Duodenal mucosa (tissue), 2 donors: ENCODE measurements at regions not wholly inside any gene's neighbourhood (a gene's known extent, or its start where the extent isn't known, plus 50 kb on each side); places are given as distances from the start of the nearest gene placed in this dataset.
"Not testable (repeated sequence)": the region's sequence is repeated elsewhere in the genome, so short reads cannot be mapped to it uniquely, and the experiment has no call there.

Experiments used
- H3K27ac ChIP-seq: one replicate; pipeline ENCODE4 v1.7.0; 2013; ENCODE audit warnings: low read depth, low read length
- H3K27me3 ChIP-seq, 2 donors: one replicate each; pipeline ENCODE4 v1.7.0; 2013; ENCODE audit warnings: low read length in 2 of 2, control low read depth in 1 of 2; ENCODE audit not compliant: insufficient read depth in 2 of 2, control insufficient read depth in 1 of 2
- H3K36me3 ChIP-seq, 2 donors: one replicate each; pipeline ENCODE4 v1.7.0; 2013; ENCODE audit warnings: low read length in 2 of 2, control low read depth in 1 of 2; ENCODE audit not compliant: insufficient read depth in 2 of 2, control insufficient read depth in 1 of 2
- H3K4me1 ChIP-seq, 2 donors: one replicate each; pipeline ENCODE4 v1.7.0; 2013; ENCODE audit warnings: low read length in 2 of 2, control low read depth in 1 of 2; ENCODE audit not compliant: insufficient read depth in 2 of 2, control insufficient read depth in 1 of 2
- H3K4me3 ChIP-seq, 2 donors: one replicate each; pipeline ENCODE4 v1.7.0; 2013; ENCODE audit warnings: low read length in 2 of 2, low read depth in 1 of 2
- H3K9ac ChIP-seq, 2 donors: one replicate each; pipeline ENCODE4 v1.7.0; 2013; ENCODE audit warnings: low read length in 2 of 2, low read depth in 1 of 2
- H3K9me3 ChIP-seq, 2 donors: one replicate each; pipeline ENCODE4 v1.7.0; 2013; ENCODE audit warnings: low read length in 2 of 2, control low read depth in 1 of 2; ENCODE audit not compliant: control insufficient read depth in 1 of 2

DNA sequence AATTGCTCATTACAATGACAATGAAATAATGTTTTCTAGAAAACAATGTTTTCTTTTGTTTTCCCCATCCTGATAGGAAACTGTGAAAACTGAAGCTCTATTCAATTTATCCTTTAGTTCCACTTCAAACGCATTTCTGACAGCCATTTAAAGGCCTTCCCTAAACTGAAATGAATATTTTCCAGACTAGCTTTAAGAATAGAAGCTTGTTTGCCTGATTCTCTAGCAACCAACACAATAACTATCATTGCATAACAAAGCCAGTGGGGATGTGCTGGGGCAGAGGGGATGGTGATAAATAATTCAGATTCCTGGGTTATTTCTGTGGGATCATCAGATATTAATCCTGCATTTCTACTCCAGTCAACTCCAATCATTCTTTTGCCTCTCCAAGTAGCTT is 427.1 kb downstream of the RND3 start:
- Histone ChIP-seq H3K27me3 (no peaks in the 10 kb centered on the region), H3K4me3 (no peak overlapping the region), H3K36me3 (no peaks in the 10 kb centered on the region), H3K9ac (no peak overlapping the region), H3K4me1 (no peaks in the 10 kb centered on the region), H3K9me3 (no peaks in the 10 kb centered on the region), H3K27ac (no peak overlapping the region)

DNA sequence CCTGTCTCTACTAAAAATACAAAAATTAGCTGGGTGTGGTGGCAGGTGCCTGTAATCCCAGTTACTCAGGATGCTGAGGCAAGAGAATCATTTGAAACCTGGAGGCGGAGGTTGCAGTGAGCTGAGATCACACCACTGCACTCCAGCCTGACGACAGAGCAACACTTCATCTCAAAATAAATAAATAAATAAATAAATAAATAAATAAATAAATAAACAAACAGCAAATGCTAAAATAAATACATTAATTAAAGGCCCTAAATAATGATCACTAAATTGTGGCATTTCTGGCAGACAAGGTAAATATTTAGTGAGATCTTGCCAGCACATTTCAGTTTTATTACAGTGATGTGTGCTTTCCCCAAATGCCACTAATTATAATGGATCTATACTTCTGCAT is 427.8 kb downstream of the RND3 start:
- not testable (repeated sequence) for H3K9me3 ChIP-seq, H3K9ac ChIP-seq, H3K4me1 ChIP-seq

DNA sequence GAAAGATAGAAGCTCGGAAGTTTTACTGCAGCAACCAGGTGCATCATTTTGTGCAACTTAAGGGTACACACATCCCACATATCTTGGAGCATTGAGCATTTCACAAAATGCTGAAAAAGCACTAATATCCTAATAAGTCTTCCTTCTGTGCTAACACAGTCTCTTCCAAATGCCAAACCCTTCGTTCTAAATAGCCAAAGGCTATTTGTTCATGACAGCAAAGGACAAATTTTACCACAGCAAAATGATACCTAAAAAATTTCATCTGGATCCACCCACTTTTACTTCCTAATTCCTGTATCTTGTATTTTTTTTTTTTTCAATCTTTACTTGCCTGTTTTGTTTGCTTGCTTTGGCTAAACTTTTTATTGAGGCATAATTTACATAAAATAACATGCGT is 435.0 kb downstream of the RND3 start:
- Histone ChIP-seq H3K4me3 (no peak overlapping the region), H3K36me3 (no peaks in the 10 kb centered on the region), H3K27ac (no peak overlapping the region), H3K4me1 (no peaks in the 10 kb centered on the region), H3K9ac (no peak overlapping the region), H3K9me3 (no peaks in the 10 kb centered on the region), H3K27me3 (no peaks in the 10 kb centered on the region)

More for the DNA sequence above, 427.8 kb downstream of the RND3 start:
- not testable (repeated sequence) for H3K27me3 ChIP-seq, H3K36me3 ChIP-seq, H3K4me3 ChIP-seq, H3K27ac ChIP-seq

DNA sequence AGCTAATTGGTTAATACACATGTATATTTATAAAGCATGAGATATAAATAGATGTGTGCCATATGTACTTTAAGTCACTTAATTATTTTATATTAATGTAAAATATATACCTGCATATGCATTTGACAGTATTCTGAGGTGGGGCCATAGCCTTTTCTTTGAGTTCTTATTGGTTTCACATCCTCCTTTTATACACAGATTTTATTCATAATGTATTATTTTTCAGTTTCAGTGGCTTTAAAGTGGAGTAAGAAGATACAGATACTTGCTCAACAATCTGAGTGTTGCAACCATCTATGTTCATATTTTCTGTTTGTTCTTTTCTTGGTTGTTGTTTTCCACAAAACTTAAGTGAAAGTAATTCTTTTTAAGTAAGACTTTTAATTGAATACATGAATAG is 436.5 kb downstream of the RND3 start:
- Histone ChIP-seq H3K27ac (no peak overlapping the region), H3K27me3 (no peaks in the 10 kb centered on the region), H3K4me3 (no peak overlapping the region), H3K36me3 (no peaks in the 10 kb centered on the region), H3K9ac (no peak overlapping the region), H3K9me3 (no peaks in the 10 kb centered on the region), H3K4me1 (no peaks in the 10 kb centered on the region)

DNA sequence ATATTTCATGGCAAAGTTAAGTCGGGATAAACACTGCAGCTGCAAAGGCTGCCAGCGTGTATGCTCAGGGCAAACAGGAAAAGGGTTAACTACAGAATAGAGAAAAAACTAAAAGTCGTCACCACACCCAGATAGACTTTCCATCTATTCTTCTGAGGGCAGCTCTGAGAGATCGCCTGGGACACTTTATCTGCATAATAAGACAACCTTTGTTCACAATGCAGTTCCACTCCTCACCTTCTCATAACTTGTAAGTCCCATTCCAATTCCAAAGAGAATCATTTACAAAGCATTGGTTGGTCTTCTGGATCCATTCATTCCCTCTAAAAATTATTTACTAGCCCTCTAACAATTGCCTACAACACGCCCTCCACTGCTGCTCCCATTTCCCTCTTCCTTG is 437.4 kb downstream of the RND3 start:
- Histone ChIP-seq H3K9ac (no peak overlapping the region), H3K27me3 (no peaks in the 10 kb centered on the region), H3K9me3 (no peaks in the 10 kb centered on the region), H3K4me1 (no peaks in the 10 kb centered on the region), H3K4me3 (no peak overlapping the region), H3K36me3 (no peaks in the 10 kb centered on the region), H3K27ac (no peak overlapping the region)

DNA sequence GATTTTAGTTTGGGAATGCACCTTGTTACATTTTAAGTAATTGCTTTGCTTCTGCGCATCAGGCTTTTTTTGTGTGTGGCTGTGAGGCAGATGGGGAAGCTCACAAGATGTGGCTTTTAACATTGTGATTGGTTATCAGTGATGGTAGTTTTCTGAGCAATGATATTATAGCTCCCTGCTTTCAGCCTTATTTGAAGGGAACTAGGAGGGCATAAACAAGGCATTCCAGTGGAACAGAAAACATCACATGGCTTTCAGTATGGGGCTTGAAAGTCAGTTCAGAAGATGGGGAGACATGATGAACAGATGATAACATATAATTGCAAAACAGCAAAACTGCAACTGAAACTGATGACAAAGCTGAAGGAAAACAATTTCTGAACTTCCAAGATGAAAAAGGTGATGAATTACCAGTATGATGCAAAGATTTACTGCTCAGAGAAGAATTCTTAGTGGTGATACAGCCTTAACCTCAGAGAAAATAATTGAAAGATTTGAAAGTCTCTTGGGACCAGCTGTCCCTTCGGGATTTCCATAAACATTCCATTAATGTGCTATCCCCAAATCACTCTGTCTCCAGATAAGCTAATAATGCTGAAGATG is 439.7 kb downstream of the RND3 start:
- Histone ChIP-seq H3K4me1 (no peaks in the 10 kb centered on the region), H3K9me3 (no peaks in the 10 kb centered on the region), H3K27ac (no peak overlapping the region), H3K36me3 (no peaks in the 10 kb centered on the region), H3K4me3 (no peak overlapping the region), H3K9ac (no peak overlapping the region), H3K27me3 (no peaks in the 10 kb centered on the region)

DNA sequence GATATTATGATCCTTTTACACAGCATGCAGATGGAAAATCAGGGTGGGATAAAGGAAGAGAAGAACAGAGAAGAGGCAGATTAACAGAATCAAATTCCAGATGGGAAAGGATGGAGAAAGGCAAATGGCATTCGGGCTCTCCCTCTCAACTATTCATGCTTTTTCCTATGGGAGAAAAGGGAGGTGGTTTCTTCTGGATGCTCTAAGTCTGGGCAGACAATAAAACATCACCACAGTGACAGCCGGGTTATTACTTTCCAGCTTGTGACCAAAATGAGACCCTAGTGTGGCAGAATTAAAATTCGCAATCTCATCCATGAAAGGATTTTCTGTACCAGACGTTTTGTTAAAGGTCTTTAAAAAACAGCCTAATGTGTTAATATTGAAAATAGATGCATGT is 440.7 kb downstream of the RND3 start:
- Histone ChIP-seq H3K4me3 (no peak overlapping the region), H3K9me3 (no peaks in the 10 kb centered on the region), H3K27ac (no peak overlapping the region), H3K4me1 (no peaks in the 10 kb centered on the region), H3K36me3 (no peaks in the 10 kb centered on the region), H3K27me3 (no peaks in the 10 kb centered on the region), H3K9ac (no peak overlapping the region)

DNA sequence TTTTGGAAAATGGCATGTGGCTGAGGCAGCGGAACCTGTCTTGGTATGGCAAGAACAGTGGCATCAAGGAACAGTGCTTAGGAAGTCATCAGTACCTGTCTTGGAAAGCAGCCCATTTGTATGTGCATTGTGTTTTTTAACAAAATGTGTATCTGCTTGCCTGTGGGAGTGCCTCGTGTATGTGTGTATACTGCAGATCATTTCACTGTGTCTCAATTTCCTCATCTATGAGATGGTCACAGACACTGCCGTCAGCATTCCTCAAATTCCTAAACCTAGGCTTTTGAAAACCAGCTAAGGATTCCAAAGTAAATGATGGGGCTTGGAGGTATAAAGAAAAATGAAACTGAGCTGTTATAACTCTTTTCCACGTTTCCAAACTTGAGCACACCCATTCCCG is 441.3 kb downstream of the RND3 start:
- no peaks in the 10 kb centered on the region for H3K27me3 ChIP-seq
- H3K4me3 ChIP-seq: no peak overlapping the region
- H3K4me1 ChIP-seq: no peaks in the 10 kb centered on the region
- H3K9ac ChIP-seq: no peak overlapping the region
- H3K27ac ChIP-seq: no peak overlapping the region
- no peaks in the 10 kb centered on the region for H3K36me3 ChIP-seq
- no peaks in the 10 kb centered on the region for H3K9me3 ChIP-seq

DNA sequence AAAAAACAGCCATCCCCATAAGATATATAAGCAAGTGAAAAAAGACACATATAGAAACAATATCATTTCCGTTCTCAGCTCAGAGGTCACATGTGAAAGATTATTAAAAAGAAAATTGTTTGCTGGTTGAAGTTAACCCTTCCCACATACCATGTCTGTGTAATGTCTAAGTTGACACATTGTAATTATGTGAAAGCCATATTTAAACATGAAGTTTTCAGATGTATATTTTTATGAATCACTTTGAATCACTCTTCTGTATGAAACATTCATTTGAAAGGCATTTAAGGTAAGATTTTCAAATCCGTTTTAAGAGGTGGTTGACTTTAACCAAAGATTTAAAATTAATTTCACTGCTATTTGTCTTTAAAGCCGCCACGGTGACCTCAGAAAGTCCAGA is 441.9 kb downstream of the RND3 start:
- Histone ChIP-seq H3K9me3 (no peaks in the 10 kb centered on the region), H3K27me3 (no peaks in the 10 kb centered on the region), H3K9ac (no peak overlapping the region), H3K27ac (no peak overlapping the region), H3K4me3 (no peak overlapping the region), H3K36me3 (no peaks in the 10 kb centered on the region), H3K4me1 (no peaks in the 10 kb centered on the region)

DNA sequence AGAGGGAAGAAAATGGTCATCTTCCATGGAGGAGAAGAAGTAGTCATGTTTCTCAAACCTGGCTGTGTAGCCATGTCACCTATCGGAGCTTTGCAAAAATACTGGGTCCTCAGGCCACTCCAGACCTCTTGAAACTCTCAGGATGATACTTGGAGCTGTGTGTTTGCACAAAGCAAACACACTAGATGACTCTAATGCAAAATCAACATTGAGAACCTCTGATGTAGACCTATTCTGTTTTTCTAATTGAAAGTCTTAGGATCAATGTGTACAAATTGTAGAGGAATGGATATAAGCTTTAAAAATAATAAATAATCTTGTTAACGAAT is 444.3 kb downstream of the RND3 start:
- H3K27ac ChIP-seq: no peak overlapping the region
- no peaks in the 10 kb centered on the region for H3K27me3 ChIP-seq
- H3K4me1 ChIP-seq: no peaks in the 10 kb centered on the region
- H3K4me3 ChIP-seq: no peak overlapping the region
- H3K9me3 ChIP-seq: no peaks in the 10 kb centered on the region
- no peak overlapping the region for H3K9ac ChIP-seq
- H3K36me3 ChIP-seq: no peaks in the 10 kb centered on the region

DNA sequence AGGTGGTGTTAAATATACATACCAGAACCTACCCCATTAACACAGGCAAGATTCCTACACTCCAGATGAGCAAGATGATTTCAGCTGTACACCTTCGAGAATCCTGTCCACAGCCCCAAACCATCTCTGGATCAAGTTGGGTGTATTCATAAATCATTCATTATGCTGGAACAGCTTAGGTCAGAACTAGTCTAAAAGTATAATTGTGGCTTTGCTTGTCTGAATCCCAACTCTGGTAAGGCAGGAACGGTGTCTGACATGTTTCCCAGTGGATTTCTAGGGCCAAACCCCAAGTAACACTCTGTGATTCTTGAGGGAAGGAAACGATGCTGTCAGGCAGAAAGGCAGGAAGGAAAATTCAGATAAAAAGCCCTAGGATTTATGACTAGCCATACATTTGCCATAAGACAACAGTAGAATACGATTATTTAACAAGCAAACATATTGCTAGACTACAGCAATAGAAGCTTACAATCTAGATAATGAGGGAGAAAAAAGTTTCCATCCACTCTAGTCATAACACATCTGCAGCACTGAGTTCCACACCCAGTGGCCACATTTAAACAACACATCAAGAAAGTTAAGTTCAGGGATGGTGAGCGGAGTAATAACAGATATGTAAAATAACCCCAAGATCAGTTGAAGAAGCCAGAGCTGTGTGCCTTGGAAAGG is 444.8 kb downstream of the RND3 start:
- H3K9ac ChIP-seq: no peak overlapping the region
- H3K4me3 ChIP-seq: no peak overlapping the region
- no peaks in the 10 kb centered on the region for H3K9me3 ChIP-seq
- no peaks in the 10 kb centered on the region for H3K36me3 ChIP-seq
- no peak overlapping the region for H3K27ac ChIP-seq
- no peaks in the 10 kb centered on the region for H3K27me3 ChIP-seq
- H3K4me1 ChIP-seq: no peaks in the 10 kb centered on the region
